DND-41 (cell line): ENCODE measurements at regions not wholly inside any gene's neighbourhood (a gene's known extent, or its start where the extent isn't known, plus 50 kb on each side); places are given as distances from the start of the nearest gene placed in this dataset.

Experiments
- ATAC-seq: fragments of 200-7000 bp; cut with Tn5 transposase; 3 replicates; pipeline ENCODE4 v1.9.1; 2021; ENCODE audit warnings: low read depth; ENCODE audit not compliant: insufficient read depth
- DNase-seq: peaks from one replicate; pipeline ENCODE4 v3.0.0-alpha.2; 2020
- H2AFZ ChIP-seq: 2 replicates; pipeline ENCODE4 v1.6.0; 2012; ENCODE audit warnings: low read depth, low read length
- H3K27ac ChIP-seq: 2 replicates; pipeline ENCODE4 v1.5.1; 2012; ENCODE audit warnings: low read length, inconsistent platforms
- H3K27me3 ChIP-seq: fragments of 200-600 bp; sonication (generic); 2 replicates; pipeline ENCODE4 v1.6.0; 2012; ENCODE audit warnings: low read length, mild to moderate bottlenecking, inconsistent platforms; ENCODE audit not compliant: insufficient read depth, poor library complexity
- H3K36me3 ChIP-seq: 2 replicates; pipeline ENCODE4 v1.5.1; 2012; ENCODE audit warnings: low read length, inconsistent platforms; ENCODE audit not compliant: insufficient read depth
- H3K4me1 ChIP-seq: 2 replicates; pipeline ENCODE4 v1.5.1; 2012; ENCODE audit warnings: mild to moderate bottlenecking, low read length; ENCODE audit not compliant: insufficient read depth
- H3K4me2 ChIP-seq: 2 replicates; pipeline ENCODE4 v1.6.0; 2012; ENCODE audit warnings: mild to moderate bottlenecking, moderate library complexity, low read length, inconsistent platforms; ENCODE audit not compliant: insufficient read depth
- H3K4me3 ChIP-seq, 2 experiments: fragments of 200-600 bp in 1 of 2; shearing (Covaris generic) in 1 of 2; 2 replicates each; pipeline ENCODE4 v1.5.1; 2012 to 2016; ENCODE audit warnings: inconsistent platforms in 2 of 2, low read length in 2 of 2, mild to moderate bottlenecking in 2 of 2, low read depth in 1 of 2, moderate library complexity in 1 of 2
- H3K79me2 ChIP-seq: 2 replicates; pipeline ENCODE4 v1.6.0; 2012; ENCODE audit warnings: low read length, inconsistent platforms; ENCODE audit not compliant: insufficient read depth
- H3K9ac ChIP-seq: 2 replicates; pipeline ENCODE4 v1.6.0; 2012; ENCODE audit warnings: low read depth, mild to moderate bottlenecking, inconsistent platforms, low read length, moderate library complexity
- H3K9me3 ChIP-seq: 2 replicates; pipeline ENCODE4 v1.5.1; 2012; ENCODE audit warnings: low read length, moderate library complexity, mild to moderate bottlenecking, inconsistent platforms; ENCODE audit not compliant: insufficient read depth, severe bottlenecking
- H4K20me1 ChIP-seq: 2 replicates; pipeline ENCODE4 v1.6.0; 2012; ENCODE audit warnings: low read length; ENCODE audit not compliant: insufficient read depth
- CTCF ChIP-seq: IDR thresholded peaks from 2 replicates; pipeline ENCODE4 v1.5.1; 2012; ENCODE audit warnings: borderline replicate concordance, low read length, moderate library complexity, mild to moderate bottlenecking; ENCODE audit not compliant: poor library complexity, severe bottlenecking; ENCODE audit errors: extremely low read depth
- EZH2 ChIP-seq: IDR thresholded peaks from 3 replicates; pipeline ENCODE4 v1.6.1; 2012; ENCODE audit warnings: borderline replicate concordance, low read depth, mild to moderate bottlenecking, moderate library complexity, low read length, inconsistent platforms; ENCODE audit not compliant: severe bottlenecking

- no peak overlapping the region for H3K27ac ChIP-seq
- DNase-seq (no peak), ATAC-seq (no peak)
- no peak overlapping the region for H3K9ac ChIP-seq
- no peaks in the 10 kb centered on the region for H3K4me1 ChIP-seq
- H3K4me3 ChIP-seq, result no peak overlapping the region
- no peak for TF ChIP-seq CTCF
- no peak for TF ChIP-seq EZH2
- H3K4me2 ChIP-seq, result no peak overlapping the region
- no peaks in the 10 kb centered on the region for H3K27me3 ChIP-seq
- H3K9me3 ChIP-seq, result peaks cover 15% of the 10 kb centered on the region
- H4K20me1 ChIP-seq, result no peaks in the 10 kb centered on the region
- H2AFZ ChIP-seq, result no peak overlapping the region
- no peaks in the 10 kb centered on the region for H3K36me3 ChIP-seq
- no peaks in the 10 kb centered on the region for H3K79me2 ChIP-seq
Measured at GRCh38 chr15:67914537-67915460, 75.0 kb upstream of the RNU6-1 start.

GRCh38 chr15:67915461-67916374 is 75.9 kb upstream of the RNU6-1 start:
- Histone ChIP-seq H3K4me1 (no peaks in the 10 kb centered on the region), H3K4me3 (no peak overlapping the region)

GRCh38 chr15:67916565-67916964 is 76.7 kb upstream of the RNU6-1 start:
- H3K4me3 ChIP-seq, result no peak overlapping the region
- H3K36me3 ChIP-seq, result no peaks in the 10 kb centered on the region
- TF ChIP-seq EZH2, result no peak
- TF ChIP-seq CTCF, result no peak
- no peaks in the 10 kb centered on the region for H3K79me2 ChIP-seq
- H4K20me1 ChIP-seq, result no peaks in the 10 kb centered on the region
- no peak overlapping the region for H2AFZ ChIP-seq
- no peak overlapping the region for H3K27ac ChIP-seq
- no peaks in the 10 kb centered on the region for H3K27me3 ChIP-seq
- DNase-seq, result no peak
- H3K9ac ChIP-seq, result no peak overlapping the region
- ATAC-seq, result no peak
- H3K9me3 ChIP-seq, result peaks cover 11% of the 10 kb centered on the region
- H3K4me1 ChIP-seq, result no peaks in the 10 kb centered on the region
- H3K4me2 ChIP-seq, result no peak overlapping the region

More at GRCh38 chr15:67915461-67916374, 75.9 kb upstream of the RNU6-1 start:
- Histone ChIP-seq H3K36me3 (no peaks in the 10 kb centered on the region), H3K27ac (no peak overlapping the region), H3K9ac (no peak overlapping the region), H3K27me3 (no peaks in the 10 kb centered on the region), H3K4me2 (no peak overlapping the region), H3K79me2 (no peaks in the 10 kb centered on the region), H4K20me1 (no peaks in the 10 kb centered on the region), H2AFZ (no peak overlapping the region), H3K9me3 (peaks cover 11% of the 10 kb centered on the region)
- TF ChIP-seq CTCF, result no peak
- no peak for TF ChIP-seq EZH2
- ATAC-seq, result no peak
- DNase-seq, result no peak
